RPMI8226 (cell line): ENCODE measurements at regions not wholly inside any gene's neighbourhood (a gene's known extent, or its start where the extent isn't known, plus 50 kb on each side); places are given as distances from the start of the nearest gene placed in this dataset.

Experiments used
- DNase-seq: peaks from one replicate; pipeline ENCODE4 v3.0.0-alpha.2; 2015

GRCh38 chr18:34075963-34076860, 148.5 kb downstream of the NOL4 start:
- DNase-seq: no peak

DNA sequence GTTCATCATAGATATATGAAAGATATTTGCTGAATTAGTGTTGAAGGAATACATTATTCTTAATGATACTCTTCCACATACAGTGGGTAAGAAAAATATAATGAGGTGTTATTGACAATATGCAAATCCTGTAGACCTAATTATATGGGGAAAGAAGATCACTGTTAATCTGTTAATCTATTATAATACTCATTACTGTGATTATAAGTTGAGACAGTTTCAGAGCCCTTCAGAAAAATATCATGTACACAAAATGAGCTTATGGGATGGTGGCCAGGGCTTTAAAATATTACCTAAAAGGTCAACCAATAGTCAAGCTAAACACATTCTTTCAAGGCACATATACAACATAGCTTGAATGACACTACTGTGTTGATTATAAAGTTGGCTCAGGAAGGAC, 163.5 kb downstream of the NOL4 start:
- no peak for DNase-seq

DNA sequence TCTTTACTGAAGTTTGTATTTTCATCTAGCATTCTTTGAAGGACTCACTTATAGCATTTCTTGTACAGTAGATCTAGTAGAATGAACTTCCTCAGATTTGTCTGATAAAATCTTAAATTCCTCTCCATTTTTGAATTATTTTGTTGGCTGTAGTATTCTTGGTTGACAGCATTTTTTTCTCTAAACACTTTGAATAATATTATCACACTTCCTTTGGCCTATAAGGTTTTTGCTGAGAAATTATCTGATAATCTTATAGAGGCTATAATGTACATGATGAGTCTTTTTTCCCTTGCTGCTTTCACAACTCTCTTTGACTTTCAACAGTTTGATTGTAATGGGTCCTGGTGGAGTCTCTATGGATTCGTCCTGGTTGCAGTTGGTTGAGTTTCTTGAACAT, 169.5 kb downstream of the NOL4 start:
- no peak for DNase-seq

GRCh38 chr18:34050661-34051060, 174.1 kb downstream of the NOL4 start:
- no peak for DNase-seq

GRCh38 chr18:34049511-34049910, 175.2 kb downstream of the NOL4 start:
- no peak for DNase-seq

- DNase-seq: no peak
Measured at GRCh38 chr18:34048423-34048822, 176.3 kb downstream of the NOL4 start.

GRCh38 chr18:34042423-34043146, 182.1 kb downstream of the NOL4 start:
- DNase-seq: no peak

DNA sequence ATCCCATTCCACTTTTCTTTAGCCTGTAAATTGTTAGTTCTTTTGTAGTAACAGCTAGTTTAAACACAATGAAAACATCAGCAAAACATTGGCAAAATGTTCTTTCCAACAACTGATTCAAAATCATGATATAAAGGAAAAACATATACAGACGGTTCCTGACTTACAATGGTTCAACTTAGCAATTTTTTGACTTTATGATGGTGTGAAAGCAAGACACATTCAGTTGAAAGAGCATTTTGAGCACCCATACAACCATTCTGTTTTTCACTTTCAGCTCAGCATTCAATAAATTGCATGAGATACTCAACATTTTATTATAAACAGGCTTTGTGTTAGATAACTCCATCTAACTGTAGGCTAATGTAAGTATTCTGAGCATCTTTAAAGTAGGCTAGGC, 185.1 kb downstream of the NOL4 start:
- no peak for DNase-seq

DNA sequence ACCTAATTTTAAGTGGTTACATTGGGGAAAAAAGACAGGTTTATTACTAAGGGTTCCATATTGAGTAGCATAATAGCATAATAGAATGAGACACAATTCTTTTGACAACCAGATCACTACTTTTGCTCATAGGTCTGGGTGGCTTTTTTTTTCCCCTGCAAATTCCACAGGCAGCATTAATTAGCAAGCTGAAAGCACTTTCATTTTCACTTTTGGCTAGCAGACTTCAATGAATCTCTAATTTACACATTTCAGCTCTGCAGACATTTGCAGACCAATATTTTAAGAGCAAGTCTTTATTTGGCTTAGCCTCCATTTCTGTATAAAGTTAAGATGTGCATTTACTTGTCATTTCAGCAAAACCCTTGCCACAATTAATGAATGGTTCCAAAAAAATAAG, 185.5 kb downstream of the NOL4 start:
- peak; percentile 75 for DNase-seq

DNA sequence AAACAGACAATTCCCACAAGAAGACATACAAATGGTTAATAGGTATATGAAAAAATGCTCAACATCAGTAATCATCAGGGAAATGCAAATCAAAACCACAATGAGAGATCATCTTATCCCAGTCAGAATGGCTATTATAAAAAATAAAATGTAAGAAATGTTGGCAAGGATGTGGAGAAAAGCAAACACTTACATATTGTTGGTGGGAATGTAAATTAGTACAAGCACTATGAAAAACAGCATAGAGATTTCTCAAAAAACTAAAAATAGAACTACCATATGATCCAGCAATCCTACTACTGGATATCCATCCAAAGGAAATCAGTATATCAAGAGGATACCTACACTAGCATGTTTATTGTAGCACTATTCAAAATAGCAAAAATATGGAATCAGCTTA, 186.6 kb downstream of the NOL4 start:
- no peak for DNase-seq

GRCh38 chr18:34033968-34034367, 190.7 kb downstream of the NOL4 start:
- DNase-seq: peak; percentile 7

DNA sequence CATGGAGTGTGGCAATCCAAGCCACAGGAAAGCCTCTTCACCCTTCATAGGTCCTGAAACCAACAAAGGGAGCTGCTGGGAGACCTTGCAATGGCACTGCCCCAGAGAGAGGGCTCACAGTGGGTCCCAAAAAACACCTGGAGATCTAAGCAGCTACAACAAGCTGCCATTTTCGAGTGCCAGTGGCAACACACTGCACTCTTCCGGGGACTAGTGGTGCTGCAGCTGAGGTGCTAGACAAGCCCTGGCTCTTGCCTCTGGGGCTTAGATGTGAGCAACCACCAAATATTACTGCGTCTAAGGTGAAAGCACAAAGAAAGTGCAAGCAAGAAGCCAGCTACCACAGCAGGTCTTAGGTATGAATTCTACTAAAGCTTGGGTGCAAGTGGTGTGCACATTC, 192.9 kb downstream of the NOL4 start:
- DNase-seq: peak; percentile 35

GRCh38 chr18:34028324-34028723, 196.4 kb downstream of the NOL4 start:
- DNase-seq: peak; percentile 11

DNA sequence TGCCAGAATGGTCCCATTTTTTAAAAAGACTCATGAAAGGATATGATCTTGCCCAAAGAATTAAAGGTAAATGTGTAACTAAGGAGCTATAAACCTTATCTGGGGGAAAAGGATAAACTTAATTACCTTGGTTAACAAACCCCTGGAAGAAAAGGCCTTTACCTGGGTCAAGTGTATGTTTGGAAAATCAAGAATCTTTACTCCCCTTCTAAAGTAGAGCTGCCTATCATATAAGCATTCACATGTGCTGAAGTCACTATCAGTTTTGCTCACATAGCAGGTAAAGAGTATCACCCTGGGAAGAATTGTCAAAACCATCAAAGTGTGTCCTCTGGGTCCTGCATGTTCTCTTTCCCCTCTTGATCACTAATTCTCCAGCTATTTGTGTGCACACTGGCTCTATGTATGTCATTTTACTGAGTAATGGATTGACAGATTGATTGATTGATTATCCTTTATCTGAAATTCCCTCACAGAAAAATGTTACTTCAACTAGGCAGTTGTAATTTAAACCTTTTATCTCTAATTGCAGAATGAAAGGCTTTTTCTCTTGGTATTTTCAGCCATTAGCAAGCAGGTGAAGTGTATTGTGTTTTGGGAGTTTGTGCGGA, 199.4 kb downstream of the NOL4 start:
- no peak for DNase-seq

DNA sequence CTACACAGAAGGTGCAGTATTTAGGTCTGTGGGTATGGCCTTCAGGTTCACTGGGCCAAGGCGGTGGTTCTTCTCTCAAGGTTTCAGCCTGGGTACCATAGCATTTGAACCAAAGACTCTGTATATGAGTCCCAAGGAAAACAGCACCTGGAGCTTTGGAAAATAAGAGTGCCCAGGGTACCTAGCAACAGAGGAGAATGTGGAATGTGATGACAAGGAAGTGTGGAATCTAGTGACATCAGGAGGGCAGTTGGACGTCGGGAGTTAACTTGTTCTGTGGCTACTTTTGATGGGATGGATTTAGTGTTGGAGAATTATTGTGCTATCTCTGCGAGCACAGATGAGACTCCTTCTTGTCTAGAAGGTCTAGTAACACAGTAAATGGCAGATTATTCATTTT, 201.2 kb downstream of the NOL4 start:
- DNase-seq: no peak

- no peak for DNase-seq
Measured at GRCh38 chr18:34018336-34018735, 206.4 kb downstream of the NOL4 start.

DNA sequence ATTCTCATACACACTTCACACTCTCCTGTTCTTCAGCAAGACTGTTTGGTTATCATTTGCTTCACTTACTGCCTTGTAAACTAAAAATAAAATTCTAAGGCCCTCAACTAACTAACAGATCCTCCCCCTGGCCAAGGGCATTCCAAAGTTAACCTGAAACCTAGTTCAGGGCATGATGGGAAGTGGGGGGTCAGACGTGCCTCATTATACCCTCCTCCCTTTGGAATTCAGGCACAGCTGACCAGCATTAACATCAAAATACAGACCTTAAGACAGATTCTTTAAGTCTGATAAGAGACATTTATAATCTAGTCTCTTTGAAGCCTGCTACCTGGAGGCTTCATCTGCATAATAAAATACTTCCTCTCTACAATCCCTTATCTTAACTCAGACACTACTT, 221.0 kb downstream of the NOL4 start:
- no peak for DNase-seq

DNA sequence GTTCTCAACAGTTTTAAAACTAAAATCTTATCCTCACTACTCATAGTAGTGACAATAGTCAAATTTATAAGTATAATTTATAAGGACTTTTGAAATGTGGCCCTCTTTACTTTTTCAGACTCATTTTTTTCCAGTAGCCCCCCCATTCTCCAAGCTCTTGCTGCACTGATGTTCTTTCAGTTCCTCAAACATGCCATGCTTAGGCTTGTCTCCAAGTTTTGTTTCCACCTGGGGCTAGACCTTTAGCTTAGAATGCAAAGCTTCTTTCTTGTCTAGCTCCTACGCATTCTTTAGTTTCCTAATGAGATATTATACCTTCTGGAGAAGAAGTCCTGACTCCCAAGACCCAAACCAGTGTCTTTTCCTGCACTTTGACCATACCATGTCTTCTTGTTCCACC, 222.6 kb downstream of the NOL4 start:
- DNase-seq: peak; percentile 78

- DNase-seq: no peak
Measured at GRCh38 chr18:34001376-34001775, 223.3 kb downstream of the NOL4 start.

DNA sequence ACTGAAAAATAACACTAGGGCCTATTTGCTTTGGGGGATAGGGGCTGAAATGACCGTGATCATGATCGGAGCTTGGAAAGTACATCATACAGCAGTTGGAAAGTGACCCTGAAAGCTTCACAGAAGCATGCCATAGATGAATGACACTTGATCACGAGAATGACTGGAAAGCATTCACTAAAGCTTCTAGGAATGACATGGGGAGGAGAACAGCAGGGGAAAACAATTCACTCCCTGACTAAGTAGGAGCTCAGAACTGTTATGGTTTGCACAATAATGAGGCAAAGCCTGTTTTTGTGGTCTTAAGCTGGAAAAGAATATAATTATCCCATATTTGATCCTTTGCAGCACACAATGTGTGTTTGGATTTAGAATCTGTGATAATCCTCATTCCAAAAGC, 237.5 kb downstream of the NOL4 start:
- DNase-seq: no peak

DNA sequence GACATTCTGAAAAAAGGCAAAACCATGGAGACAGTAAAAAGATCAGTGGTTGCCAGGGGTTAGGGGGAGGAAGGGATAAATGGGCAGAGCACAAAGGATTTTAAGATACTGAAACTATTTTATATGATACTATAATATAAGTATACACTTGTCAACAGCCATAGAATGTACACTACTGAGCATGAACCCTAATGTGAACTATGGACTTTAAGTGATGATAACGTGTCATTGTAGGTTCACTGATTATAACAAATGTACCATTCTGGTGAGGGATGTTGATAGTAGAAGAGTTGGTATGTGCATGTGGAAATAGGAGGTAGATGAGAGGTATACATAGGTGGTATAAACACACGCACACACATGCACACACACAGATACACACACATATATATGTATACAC, 241.6 kb downstream of the NOL4 start:
- DNase-seq: no peak

DNA sequence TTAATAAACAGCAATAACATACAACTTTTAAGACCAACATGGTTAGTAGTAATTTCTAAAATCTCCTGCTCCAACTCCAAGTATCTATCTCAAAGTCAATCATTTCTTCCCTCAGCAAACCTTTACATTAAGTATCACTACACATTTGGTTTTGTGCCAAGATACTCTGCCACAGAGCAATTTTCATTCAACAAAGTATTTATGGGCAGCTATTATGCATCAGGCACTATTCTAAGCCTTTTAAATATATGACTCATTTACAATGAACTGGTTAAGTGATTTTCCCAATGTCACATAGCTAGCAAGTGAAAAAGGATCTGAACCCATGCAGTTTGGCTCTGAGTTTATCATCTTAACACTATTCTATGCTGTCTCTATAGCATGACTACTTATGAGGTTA, 264.3 kb downstream of the NOL4 start:
- DNase-seq: no peak

DNA sequence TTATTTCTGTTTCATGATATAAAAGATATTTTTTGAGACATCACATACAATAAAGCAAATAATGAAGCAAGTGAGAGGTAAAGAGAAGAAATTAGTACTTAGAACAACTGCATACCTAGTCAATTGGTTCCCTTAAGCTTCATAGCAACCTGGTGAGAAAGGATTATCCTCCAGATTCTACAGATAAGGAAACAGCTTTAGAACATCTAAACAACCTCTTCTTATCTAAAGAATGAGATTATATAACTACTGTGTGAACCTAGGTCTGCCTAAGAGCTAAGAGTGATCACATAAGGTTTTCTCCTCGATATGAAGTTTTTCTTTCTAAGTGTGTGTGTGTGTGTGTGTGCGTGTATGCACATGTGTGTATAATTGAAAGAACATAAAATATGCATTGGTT, 265.1 kb downstream of the NOL4 start:
- DNase-seq: no peak

- no peak for DNase-seq
Measured at GRCh38 chr18:33957707-33958106, 267.0 kb downstream of the NOL4 start.
